GM18507 (cell line): ENCODE measurements at regions not wholly inside any gene's neighbourhood (a gene's known extent, or its start where the extent isn't known, plus 50 kb on each side); places are given as distances from the start of the nearest gene placed in this dataset.

Source experiments
- DNase-seq: peaks from one replicate; pipeline ENCODE4 v3.0.0; 2011; ENCODE audit warnings: low read depth; ENCODE audit not compliant: insufficient read length; ENCODE audit errors: extremely low spot score
- FAIRE-seq: peaks from 2 replicates; lab custom pipeline; 2011; peaks lifted over from hg19 to GRCh38; lab: Jason Lieb, UNC

GRCh38 chr6:140095532-140095931 lies 721.1 kb upstream of the CITED2 start:
- no peak for FAIRE-seq
- no peak for DNase-seq

DNA sequence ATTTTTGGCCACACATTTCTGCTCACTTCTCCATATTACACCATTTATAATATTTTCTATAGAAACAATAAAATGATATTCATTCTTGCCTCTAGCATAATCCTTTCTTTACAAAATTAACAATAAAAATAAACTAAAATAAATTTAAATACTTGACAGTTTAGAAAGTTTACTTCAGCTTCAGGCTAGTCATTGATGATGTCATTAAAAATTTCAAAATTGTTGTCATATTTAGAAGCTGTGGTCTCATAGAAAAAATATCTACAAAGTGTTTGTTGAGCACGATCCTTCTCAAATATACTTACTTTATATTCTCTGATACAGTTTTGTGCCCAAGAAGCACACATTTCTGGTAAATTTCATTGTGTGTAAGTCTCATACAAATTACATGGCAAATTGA lies 717.4 kb upstream of the CITED2 start:
- no peak for DNase-seq
- no peak for FAIRE-seq

- FAIRE-seq = no peak
- DNase-seq = no peak
Observed at GRCh38 chr6:140090871-140091270, 716.4 kb upstream of the CITED2 start.

DNA sequence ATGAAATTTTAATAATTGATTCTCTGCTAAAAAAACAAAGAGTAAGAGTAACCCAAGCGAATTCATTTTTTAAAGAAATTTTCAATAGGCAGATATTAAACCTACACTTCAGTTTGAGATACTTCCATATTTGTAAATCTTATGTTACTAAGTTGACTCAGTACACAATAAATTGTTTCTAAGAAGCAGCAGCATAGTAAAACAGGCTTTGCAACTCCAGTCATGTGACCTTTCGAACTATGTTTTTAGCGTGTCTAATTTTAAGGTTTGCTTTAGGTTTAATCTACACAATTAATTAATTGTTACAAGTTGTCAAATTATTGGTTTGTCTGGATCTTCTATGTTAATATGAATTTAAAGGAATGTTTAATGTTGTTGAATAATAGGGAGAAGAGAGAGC lies 708.9 kb upstream of the CITED2 start:
- FAIRE-seq = no peak
- DNase-seq = no peak

- no peak for FAIRE-seq
- no peak for DNase-seq
Observed at GRCh38 chr6:140082867-140083297, 708.4 kb upstream of the CITED2 start.

DNA sequence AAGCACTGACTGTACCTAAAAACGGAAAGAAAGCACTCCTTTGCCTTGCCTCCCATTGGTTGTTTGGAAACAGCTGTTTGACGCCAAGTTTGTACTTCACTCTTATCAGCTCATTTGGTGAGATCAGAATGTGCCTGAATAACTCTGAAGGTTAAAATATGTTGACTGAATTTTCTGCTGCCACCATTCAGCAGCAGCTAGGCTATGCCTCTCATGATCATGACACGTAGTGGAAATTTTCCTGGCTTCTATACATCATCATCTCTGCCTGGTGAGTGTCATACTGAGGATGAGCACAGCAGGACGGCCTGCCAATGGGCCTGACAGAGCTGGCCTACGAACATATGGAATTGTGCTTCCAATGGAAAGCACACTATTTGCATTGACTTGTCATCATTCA lies 704.9 kb upstream of the CITED2 start:
- FAIRE-seq = no peak

DNA sequence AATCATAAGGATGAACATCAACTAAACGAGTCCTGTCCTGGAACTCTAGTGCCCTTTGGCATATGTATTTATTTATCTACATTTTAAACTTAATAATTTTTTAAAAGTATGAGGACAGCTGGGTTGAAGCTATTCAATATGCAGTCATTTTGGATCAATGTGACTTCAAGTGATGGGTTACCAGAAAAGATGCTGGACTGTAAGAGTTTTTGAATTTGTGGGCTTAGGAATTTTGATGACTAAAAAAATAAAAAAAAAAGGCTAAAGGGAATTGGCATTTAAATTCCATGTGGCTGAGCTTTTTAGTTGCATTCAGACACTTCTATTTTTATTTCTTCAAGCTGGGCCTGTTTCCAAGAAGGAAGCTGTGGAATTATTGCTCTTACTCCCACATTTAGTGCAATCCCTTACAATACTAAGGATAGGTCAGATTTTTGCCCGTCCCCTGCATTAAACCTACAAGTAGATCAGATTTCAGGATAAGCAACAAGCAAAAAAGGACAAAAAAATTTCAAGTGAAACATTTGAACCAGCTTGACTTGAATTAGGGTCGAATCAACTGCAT lies 704.2 kb upstream of the CITED2 start:
- DNase-seq (no peak), FAIRE-seq (no peak)

More for the DNA sequence above, 704.9 kb upstream of the CITED2 start:
- DNase-seq = no peak

DNA sequence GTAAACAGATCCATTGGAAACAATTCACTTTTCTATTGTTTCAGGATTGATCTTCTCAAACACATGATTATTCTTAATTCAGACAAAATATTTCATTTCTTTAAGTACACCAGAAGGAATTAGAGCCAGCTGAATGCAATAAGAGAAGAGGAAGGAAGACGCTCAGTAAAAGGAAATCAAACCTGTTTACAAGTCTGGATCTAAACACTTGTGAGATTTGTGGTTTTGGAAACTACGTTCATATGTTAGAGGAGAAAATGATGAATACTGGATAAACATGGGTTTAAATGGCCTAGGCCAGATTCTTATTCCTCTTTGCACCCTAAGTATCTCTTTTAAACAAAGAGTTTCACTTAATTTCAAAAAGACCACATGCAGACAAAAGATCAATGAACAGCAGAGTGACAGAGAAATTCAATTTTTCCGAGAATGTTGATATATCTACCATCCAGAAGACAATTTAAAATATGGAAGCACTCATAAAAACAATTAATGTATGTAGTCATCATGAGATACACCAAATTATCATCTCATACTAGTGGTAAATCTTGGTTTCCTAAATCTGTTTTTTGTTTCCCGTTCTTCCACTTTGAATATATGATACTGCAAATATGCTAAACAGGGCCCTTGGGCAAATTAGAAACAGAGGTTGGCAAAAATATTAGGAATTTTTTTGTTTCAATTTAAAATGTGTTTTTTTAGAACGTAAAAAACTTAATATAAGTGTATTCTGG lies 703.5 kb upstream of the CITED2 start:
- FAIRE-seq = no peak
- no peak for DNase-seq

- DNase-seq (no peak), FAIRE-seq (no peak)
Observed at GRCh38 chr6:140076105-140076504, 701.7 kb upstream of the CITED2 start.

DNA sequence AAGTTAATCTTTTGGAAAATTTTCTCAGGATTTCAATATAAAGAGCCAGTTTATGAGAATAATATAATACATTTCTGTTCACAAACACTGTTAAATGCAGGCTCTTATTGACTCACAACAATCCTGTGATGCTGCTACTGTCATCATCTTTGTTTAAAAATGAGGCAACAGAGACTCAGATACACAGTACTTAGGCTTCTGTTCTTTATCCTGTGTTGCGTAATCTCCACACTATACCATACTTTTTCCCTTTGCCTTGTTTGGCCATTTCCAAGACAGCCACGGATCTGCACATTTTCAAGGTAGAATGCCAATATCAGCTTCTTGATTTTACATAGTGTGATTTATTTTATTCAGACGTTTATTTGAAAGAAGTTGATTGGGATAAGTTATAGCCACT lies 699.0 kb upstream of the CITED2 start:
- DNase-seq (no peak), FAIRE-seq (no peak)

DNA sequence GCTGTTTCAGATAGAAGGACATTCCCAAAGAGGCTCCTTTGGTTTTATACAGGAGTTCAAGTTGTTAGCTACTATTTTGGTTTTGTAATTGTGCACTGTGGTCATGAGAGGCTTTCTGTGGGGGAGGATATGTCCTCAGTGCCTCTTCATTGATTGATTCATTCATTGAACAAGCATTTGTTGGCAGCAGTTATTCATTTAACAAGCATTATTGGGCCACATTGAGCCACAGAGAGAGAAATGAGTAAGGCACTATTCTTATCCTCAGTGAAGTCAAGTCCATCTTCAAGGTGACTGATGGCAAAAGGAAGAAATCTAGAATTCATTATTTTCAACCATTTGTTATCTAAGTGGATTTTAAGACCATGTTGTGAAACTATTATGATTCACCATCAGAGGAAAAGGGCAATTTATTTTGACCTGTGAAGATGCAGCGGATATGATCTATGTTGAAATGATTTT lies 697.2 kb upstream of the CITED2 start:
- DNase-seq (no peak), FAIRE-seq (no peak)

GRCh38 chr6:140070846-140071473 lies 696.5 kb upstream of the CITED2 start:
- no peak for DNase-seq
- FAIRE-seq = no peak

GRCh38 chr6:140069576-140069975 lies 695.1 kb upstream of the CITED2 start:
- DNase-seq = no peak
- no peak for FAIRE-seq

DNA sequence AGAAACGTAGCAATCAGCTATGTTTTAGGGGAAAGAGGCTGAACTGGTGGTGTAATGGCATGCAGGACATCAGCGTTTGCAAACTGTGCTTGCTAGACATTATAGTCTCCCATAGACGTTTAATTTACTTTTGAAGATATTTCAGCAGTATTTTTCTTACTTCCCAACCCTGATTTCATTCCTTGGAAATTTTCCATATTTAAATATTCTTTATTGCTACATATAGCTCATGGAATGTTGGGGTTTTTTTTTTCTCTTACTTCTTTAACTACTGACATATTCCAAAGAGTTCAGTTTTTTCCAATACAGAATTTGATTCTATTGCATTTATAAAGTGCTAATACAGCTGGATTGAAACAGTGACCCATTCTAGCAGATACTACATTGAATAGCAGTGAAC lies 694.4 kb upstream of the CITED2 start:
- FAIRE-seq (no peak), DNase-seq (no peak)

DNA sequence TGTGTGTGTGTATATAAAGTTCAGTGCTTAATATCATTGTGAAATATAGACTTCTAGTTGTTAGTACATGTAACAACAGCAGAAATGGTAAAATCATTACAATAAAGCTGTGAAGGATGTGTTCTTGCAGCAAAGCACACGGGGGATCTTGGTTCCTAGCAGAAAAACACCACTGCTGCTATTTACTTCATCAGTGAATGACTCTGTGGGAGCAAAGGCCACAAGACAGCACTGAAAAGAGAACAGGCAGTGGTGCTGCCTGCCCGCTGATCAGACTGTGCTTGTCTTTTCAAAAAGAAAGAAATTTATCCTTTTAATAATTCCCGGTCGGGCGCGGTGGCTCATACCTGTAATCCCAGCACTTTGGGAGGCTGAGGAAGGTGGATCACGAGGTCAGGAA lies 689.9 kb upstream of the CITED2 start:
- DNase-seq = no peak
- no peak for FAIRE-seq

DNA sequence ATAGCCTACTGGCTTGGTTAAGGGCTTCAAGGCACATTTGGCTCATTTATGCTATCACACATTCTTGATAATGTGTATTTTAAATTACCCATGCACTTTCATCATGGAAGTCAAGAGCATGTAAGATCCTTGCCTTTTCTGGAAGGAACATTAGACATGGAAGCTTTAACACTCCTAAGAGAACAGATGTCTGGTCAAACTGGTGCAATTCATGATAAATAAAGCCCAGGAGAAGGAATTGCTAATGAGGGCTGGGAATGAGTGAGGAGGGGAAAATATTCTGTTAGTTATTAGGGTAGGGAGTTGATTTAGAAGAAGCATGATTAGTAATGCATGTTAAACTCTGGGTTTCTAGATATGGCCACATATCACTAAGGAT lies 688.6 kb upstream of the CITED2 start:
- DNase-seq (no peak), FAIRE-seq (no peak)

- FAIRE-seq (no peak), DNase-seq (no peak)
Observed at GRCh38 chr6:140062043-140063020, 687.9 kb upstream of the CITED2 start.

DNA sequence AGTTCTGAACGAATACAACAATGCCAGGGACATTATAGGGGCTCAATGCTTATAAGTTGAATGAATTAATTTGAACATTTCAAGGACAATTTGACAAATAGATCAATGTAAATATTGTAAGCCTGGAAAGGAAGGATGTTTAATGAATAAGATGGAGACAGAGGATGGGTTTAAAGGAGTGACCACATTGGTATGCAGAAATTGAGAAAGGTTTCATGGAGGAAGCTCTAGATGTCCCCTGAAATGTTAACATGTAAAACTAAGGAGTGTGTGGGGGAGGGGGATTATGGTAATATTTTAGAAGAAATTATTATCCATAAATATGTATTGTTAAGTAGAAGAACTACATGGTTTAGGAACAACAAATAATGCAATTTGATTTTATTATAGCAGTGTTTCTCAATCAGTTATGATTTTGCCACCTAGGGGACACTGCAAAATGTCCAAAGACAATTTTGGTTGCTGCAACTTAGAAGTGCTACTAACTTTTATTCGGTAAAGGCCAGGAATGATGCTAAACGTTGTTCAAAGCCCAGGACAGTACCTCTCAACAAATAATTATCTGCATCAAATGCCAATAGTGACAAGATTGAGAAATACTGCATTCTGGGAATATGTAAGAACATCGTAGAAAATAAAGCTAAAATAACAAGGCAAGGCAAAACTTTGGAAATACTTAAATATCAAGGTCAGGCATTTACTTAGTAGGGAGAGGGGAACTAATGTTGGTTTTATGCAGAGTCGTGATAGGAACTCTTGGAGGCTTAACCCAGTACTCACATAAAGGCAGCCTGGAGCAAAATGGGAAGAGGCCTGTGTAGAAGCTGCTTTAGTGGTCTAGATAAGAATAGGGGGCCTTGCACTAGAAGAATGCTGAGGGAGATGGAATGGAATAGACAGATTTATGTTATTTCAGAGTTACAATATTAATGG lies 686.9 kb upstream of the CITED2 start:
- DNase-seq = no peak
- FAIRE-seq = no peak

DNA sequence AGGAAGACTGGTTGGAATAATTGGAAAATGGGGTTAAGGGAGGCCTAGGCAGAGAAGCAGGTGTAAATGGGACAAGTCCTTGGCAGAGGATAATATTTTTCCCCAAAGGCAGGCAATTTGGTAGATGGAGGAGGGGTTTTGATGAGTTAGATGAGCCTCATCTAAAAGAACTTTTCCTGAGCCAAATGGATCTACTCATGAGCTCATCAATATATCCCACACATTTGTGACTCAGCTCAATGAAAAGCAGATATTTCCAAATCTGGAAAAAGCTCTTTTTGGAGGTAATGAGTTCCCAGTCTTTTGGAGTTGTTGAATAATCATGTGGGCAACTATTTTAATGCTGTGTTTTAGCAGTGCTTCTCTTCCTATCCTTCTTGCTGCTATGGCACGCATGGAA lies 685.5 kb upstream of the CITED2 start:
- FAIRE-seq = no peak

More for the DNA sequence above, 685.5 kb upstream of the CITED2 start:
- DNase-seq = no peak
